ENCODE measurements at regions not wholly inside any gene's neighbourhood (a gene's known extent, or its start where the extent isn't known, plus 50 kb on each side); places are given as distances from the start of the nearest gene placed in this dataset.

DNA sequence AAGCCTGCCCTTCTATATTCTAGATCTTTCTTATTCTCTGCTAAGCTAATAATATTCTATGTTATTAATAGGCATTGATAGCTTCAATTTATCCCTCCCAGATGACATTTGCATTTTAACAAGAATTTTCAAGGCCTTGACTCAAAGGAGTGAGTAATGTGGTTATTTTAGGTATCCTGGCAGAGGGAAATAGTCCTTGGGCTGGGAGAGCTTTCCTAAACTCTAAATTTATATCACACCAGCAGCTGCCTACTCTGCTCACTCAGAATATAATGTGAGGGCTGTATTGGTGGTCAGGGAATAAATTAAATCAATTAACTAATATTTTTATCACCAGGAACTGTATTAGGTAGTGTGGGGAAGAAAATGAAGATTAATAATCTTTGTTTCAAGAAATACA lies 74.8 kb upstream of the ADAM23 start:
- no peak for TF ChIP-seq POLR2A (IDR thresholded peaks at IDR 0.05)
- TF ChIP-seq, protein P1, sequence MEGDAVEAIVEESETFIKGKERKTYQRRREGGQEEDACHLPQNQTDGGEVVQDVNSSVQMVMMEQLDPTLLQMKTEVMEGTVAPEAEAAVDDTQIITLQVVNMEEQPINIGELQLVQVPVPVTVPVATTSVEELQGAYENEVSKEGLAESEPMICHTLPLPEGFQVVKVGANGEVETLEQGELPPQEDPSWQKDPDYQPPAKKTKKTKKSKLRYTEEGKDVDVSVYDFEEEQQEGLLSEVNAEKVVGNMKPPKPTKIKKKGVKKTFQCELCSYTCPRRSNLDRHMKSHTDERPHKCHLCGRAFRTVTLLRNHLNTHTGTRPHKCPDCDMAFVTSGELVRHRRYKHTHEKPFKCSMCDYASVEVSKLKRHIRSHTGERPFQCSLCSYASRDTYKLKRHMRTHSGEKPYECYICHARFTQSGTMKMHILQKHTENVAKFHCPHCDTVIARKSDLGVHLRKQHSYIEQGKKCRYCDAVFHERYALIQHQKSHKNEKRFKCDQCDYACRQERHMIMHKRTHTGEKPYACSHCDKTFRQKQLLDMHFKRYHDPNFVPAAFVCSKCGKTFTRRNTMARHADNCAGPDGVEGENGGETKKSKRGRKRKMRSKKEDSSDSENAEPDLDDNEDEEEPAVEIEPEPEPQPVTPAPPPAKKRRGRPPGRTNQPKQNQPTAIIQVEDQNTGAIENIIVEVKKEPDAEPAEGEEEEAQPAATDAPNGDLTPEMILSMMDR (IDR thresholded peaks at IDR 0.05): no peak
- peak overlapping the region in 10 of 12 donors; percentile 4 to 86 (median 66) for H3K27ac ChIP-seq
- DNase-seq: no peak
- intact Hi-C loops (cut with DNase I): no loop called here
- no peaks in the 10 kb centered on the region for H3K36me3 ChIP-seq
- H3K4me1 ChIP-seq: peaks cover 0 to 20% (median 9%) of the 10 kb centered on the region in 12 donors
- peaks cover 0 to 28% (median 6%) of the 10 kb centered on the region in 12 donors for H3K9me3 ChIP-seq
- no peaks in the 10 kb centered on the region for H3K27me3 ChIP-seq
- H3K4me3 ChIP-seq: no peak overlapping the region
- peak; percentile 90 to 96 (median 94) for ATAC-seq

DNA sequence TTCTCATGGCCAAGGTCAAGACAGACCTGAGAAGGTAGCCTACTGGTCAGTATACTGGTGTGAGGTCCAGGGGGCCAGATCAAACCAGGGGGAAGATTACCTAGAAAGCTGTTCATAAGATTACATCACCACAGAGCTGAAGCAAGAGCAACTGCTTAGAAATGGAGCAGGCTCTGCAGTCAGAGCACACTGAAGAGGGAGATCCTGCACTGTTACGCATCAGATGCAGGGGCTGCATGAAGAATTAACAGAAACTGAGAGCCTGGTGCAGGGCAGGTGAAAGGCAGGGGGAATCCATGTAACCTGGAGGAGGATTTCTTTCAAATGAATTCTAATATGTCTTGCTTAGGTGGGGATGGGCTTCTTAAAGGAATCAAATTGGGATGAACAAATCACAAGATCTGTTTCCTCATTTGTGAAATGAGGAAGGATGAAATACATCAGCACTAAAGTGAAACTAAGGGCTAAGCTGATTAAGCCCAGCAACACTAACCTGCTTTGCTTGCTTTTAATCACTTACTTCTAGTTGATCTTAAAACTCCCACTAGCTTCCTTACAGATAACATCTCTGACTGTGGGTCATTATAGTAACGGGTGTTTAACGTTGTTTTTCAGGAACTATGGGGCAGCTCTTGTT lies 74.3 kb upstream of the ADAM23 start:
- H3K27ac ChIP-seq: peak overlapping the region in 10 of 12 donors; percentile 4 to 86 (median 66)
- H3K36me3 ChIP-seq: no peaks in the 10 kb centered on the region
- TF ChIP-seq, protein P1 (IDR thresholded peaks at IDR 0.05): no peak
- no peak overlapping the region for H3K4me3 ChIP-seq
- peaks cover 0 to 20% (median 9%) of the 10 kb centered on the region in 12 donors for H3K4me1 ChIP-seq
- H3K27me3 ChIP-seq: no peaks in the 10 kb centered on the region
- H3K9me3 ChIP-seq: peaks cover 0 to 28% (median 7%) of the 10 kb centered on the region in 12 donors
- intact Hi-C loops (cut with DNase I): no loop called here
- DNase-seq (no peak), ATAC-seq (peak; percentile 57 to 76 (median 65))
- WGBS, 4 donors: 37 to 54% (median 44%) methylated on average over 3 of the region's 3 CpGs

DNA sequence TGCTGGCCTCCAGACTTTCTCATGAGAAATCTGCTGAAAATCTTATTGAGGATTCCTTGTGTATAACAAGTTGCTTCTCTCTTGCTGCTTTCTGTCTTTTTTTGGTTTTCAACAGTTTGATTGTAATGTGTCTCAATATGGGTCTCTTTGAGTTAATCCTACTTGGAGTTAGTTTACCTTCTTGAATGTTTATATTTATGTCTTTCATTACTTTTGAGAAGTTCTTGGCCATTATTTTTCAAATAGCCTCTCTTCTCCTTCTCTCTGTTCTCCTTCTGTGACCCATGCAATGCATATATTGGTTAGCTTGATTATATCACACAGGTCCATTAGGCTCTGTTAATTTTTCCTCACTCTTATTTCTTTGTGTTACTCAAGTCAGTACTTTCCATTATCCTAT lies 67.4 kb upstream of the ADAM23 start:
- H3K27ac ChIP-seq: no peak overlapping the region
- intact Hi-C loops (cut with DNase I): no loop called here
- H3K9me3 ChIP-seq: peaks cover 0 to 44% (median 16%) of the 10 kb centered on the region in 12 donors
- no peak overlapping the region for H3K4me3 ChIP-seq
- ATAC-seq (no peak), DNase-seq (no peak)
- no peaks in the 10 kb centered on the region for H3K27me3 ChIP-seq
- no peaks in the 10 kb centered on the region for H3K36me3 ChIP-seq
- TF ChIP-seq, protein P1 (IDR thresholded peaks at IDR 0.05): no peak
- no peak for TF ChIP-seq POLR2A (IDR thresholded peaks at IDR 0.05)
- peaks cover 0 to 17% (median 5%) of the 10 kb centered on the region in 12 donors for H3K4me1 ChIP-seq

DNA sequence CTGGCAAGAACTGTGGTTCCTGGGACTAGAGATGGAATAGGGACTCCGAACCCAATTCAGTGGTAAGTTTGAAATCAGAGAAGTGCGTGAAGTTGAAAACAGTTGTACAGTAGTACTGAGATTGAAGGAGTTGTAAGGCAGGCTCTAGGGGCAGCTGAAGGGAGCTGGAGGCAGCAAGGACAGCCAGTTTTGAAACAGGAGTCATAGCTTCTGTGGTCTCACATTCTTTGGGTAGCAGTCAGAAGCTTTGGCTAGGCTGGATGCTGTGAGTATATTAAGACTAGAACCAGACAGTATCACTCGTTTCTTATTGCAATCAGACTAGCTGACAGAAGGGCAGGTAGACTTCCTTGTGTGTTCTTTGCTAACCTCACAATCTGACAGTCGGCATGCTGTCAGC lies 64.5 kb upstream of the ADAM23 start:
- ATAC-seq (peak; percentile 42 to 72 (median 60)), DNase-seq (no peak)
- no peaks in the 10 kb centered on the region for H3K27me3 ChIP-seq
- H3K36me3 ChIP-seq: no peaks in the 10 kb centered on the region
- TF ChIP-seq, protein P1 (IDR thresholded peaks at IDR 0.05): no peak
- TF ChIP-seq POLR2A (IDR thresholded peaks at IDR 0.05): no peak
- H3K4me1 ChIP-seq: peaks cover 0 to 17% (median 5%) of the 10 kb centered on the region in 12 donors
- H3K27ac ChIP-seq: peak overlapping the region in 1 of 12 donors; percentile 39
- H3K9me3 ChIP-seq: peaks cover 0 to 43% (median 16%) of the 10 kb centered on the region in 12 donors
- H3K4me3 ChIP-seq: no peak overlapping the region
- intact Hi-C loops (cut with DNase I): no loop called here
- WGBS, 4 donors: 40 to 69% (median 55%) methylated on average over 4 of the region's 4 CpGs
